Thoracic aorta (tissue), 2 donors: ENCODE measurements at regions not wholly inside any gene's neighbourhood (a gene's known extent, or its start where the extent isn't known, plus 50 kb on each side); places are given as distances from the start of the nearest gene placed in this dataset.

Experiments used
- ATAC-seq: fragments of 150-250 bp; one replicate; pipeline ENCODE4 v1.8.0; 2017; ENCODE audit warnings: low read depth; ENCODE audit not compliant: insufficient number of reproducible peaks, low FRiP score
- DNase-seq: peaks from one replicate; pipeline ENCODE4 v3.0.0-alpha.2; 2020; ENCODE audit warnings: low spot score
- H3K27ac ChIP-seq, 2 donors: fragments of 200-600 bp; sonication (generic); 1 replicate in 1 of 2; 2 replicates in 1 of 2; pipeline ENCODE4 v1.5.1; 2016; ENCODE audit warnings: mild to moderate bottlenecking in 2 of 2, moderate library complexity in 2 of 2
- H3K27me3 ChIP-seq: fragments of 200-600 bp; sonication (generic); replicated peaks from 2 replicates; pipeline ENCODE4 v1.6.0; 2016; ENCODE audit warnings: mild to moderate bottlenecking; ENCODE audit not compliant: insufficient read depth
- H3K36me3 ChIP-seq: fragments of 200-600 bp; sonication (generic); one replicate; pipeline ENCODE4 v1.5.1; 2016
- H3K4me1 ChIP-seq, 2 donors: fragments of 200-600 bp; sonication (generic); 1 replicate in 1 of 2; 2 replicates in 1 of 2; pipeline versions ENCODE4 v1.5.1 to v1.6.0; 2016; ENCODE audit warnings: low read depth in 2 of 2, mild to moderate bottlenecking in 1 of 2; ENCODE audit not compliant: control insufficient read depth in 1 of 2
- H3K4me3 ChIP-seq: fragments of 200-600 bp; sonication (generic); 2 replicates; pipeline ENCODE4 v1.5.1; 2016; ENCODE audit warnings: mild to moderate bottlenecking
- H3K9me3 ChIP-seq: fragments of 200-600 bp; sonication (generic); 2 replicates; pipeline ENCODE4 v1.5.1; 2016
- CTCF ChIP-seq: fragments of 200-600 bp; sonication (generic); IDR thresholded peaks from one replicate; pipeline ENCODE4 v1.5.1; 2019; ENCODE audit warnings: antibody characterized with exemption

- DNase-seq, result no peak
- H3K27ac ChIP-seq, result no peak overlapping the region
- H3K27me3 ChIP-seq, result no peaks in the 10 kb centered on the region
- H3K4me3 ChIP-seq, result no peak overlapping the region
- no peak for ATAC-seq
- peaks cover 4 to 15% of the 10 kb centered on the region in 2 donors for H3K4me1 ChIP-seq
- H3K9me3 ChIP-seq, result no peaks in the 10 kb centered on the region
- no peaks in the 10 kb centered on the region for H3K36me3 ChIP-seq
- no peak for TF ChIP-seq CTCF
These were observed 178.2 kb upstream of the PITRM1 start for GRCh38 chr10:3350617-3351258.

- DNase-seq (no peak), ATAC-seq (no peak)
- Histone ChIP-seq H3K27me3 (no peaks in the 10 kb centered on the region), H3K9me3 (no peaks in the 10 kb centered on the region), H3K4me3 (no peak overlapping the region), H3K36me3 (no peaks in the 10 kb centered on the region), H3K4me1 (peaks cover 4 to 15% of the 10 kb centered on the region in 2 donors), H3K27ac (no peak overlapping the region)
- no peak for TF ChIP-seq CTCF
These were observed 177.6 kb upstream of the PITRM1 start for GRCh38 chr10:3350205-3350604.

GRCh38 chr10:3348564-3348963 is 176.0 kb upstream of the PITRM1 start:
- no peak for TF ChIP-seq CTCF
- no peaks in the 10 kb centered on the region for H3K36me3 ChIP-seq
- peaks cover 3 to 8% of the 10 kb centered on the region in 2 donors for H3K4me1 ChIP-seq
- no peak for DNase-seq
- no peak overlapping the region for H3K27ac ChIP-seq
- no peak overlapping the region for H3K4me3 ChIP-seq
- no peak for ATAC-seq
- H3K9me3 ChIP-seq, result no peaks in the 10 kb centered on the region
- no peaks in the 10 kb centered on the region for H3K27me3 ChIP-seq

- Histone ChIP-seq H3K27me3 (no peaks in the 10 kb centered on the region), H3K4me3 (no peak overlapping the region), H3K27ac (no peak overlapping the region), H3K4me1 (no peaks in the 10 kb centered on the region), H3K36me3 (no peaks in the 10 kb centered on the region), H3K9me3 (no peaks in the 10 kb centered on the region)
- no peak for DNase-seq
- no peak for ATAC-seq
- no peak for TF ChIP-seq CTCF
These were observed 175.0 kb upstream of the PITRM1 start for GRCh38 chr10:3347413-3348182.

- no peak overlapping the region for H3K4me3 ChIP-seq
- DNase-seq (no peak), ATAC-seq (no peak)
- no peaks in the 10 kb centered on the region for H3K9me3 ChIP-seq
- TF ChIP-seq CTCF, result no peak
- no peaks in the 10 kb centered on the region for H3K27me3 ChIP-seq
- no peaks in the 10 kb centered on the region for H3K36me3 ChIP-seq
- no peaks in the 10 kb centered on the region for H3K4me1 ChIP-seq
- H3K27ac ChIP-seq, result no peak overlapping the region
These were observed 174.3 kb upstream of the PITRM1 start for GRCh38 chr10:3346851-3347250.
